GM18867 (cell line): ENCODE measurements at regions not wholly inside any gene's neighbourhood (a gene's known extent, or its start where the extent isn't known, plus 50 kb on each side); places are given as distances from the start of the nearest gene placed in this dataset.

Source experiments
- ATAC-seq: cut with Tn5 transposase; IDR thresholded peaks from one replicate; pipeline ENCODE4 v1.9.1; 2021; ENCODE audit warnings: mild to moderate bottlenecking, moderate library complexity; ENCODE audit not compliant: unreplicated experiment

DNA sequence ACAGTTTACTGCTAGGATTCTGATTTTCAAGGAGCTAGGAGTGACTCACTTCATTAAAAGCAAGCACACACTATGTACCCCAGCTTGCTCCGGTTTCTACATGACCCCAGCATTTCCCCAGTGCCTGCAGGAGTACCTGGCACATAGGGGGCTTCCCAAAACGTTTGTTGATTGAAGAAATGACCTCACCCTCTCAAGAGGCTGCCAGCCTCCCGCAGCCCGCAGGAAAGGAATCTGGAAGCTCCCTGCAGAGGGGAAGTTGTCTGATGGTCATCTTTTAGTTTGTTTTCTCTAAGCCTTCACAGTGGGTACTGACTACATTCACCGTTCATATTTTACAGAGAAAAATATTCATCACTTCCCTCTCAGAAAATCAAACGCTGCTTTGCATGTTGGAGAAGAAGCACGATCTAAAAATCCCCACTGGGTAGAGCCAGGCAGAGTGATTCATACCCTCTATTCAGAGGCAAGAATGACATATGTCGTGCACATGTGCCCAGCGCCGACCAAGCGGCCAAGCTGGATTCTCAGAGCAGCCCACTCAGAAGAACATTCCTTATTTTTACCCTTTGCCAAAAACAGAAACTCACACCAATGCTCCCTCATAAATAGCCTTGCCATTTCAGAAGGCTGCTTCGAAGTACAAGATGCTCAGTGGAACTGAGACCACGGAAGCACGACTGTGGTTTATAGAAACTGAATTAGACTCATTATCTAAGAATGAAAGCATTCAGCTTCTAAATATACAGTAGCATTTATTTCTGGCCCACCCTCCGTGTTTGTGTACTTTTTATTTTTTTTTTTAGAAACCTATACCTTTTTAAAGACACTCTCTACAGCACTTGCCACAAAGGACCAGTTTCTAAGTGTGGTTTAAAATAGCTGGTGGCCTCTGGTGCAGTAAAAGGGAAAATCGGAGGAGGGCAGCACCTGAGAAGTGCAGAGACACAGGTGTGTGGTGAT, 143.2 kb downstream of the MIS18A start:
- ATAC-seq: peak; percentile 64

DNA sequence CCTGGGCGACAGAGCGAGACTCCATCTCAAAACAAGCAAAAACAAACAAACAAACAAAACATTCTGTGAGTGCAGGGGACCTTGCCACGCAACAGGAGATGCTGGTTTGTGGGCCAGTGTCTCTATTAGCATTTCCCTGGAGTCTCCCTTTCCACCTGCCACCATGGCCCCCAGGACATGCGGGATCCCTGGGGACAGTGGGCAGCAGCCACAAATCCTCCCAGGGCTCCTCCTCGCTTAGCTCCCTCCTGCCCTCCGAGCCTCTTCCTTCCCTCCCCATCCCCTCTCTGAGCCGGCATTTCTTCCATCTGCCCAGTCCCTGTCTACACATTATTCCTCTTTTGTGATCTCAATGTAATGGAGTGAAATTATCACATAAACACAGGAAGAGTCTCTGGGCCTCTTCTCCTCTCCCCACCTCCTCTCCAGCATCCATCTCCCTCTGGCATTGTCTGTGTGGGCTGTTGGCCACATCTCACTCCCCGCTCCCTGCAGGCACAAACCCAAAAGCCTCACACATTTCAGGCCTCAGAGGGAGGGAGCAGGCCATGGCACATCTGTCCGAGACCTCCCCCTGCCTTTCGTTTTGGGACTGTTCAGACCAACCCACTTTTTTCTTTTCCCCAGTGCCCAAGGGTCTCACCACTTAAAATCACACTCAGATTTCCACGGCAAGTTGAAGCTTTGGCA, 144.3 kb downstream of the MIS18A start:
- ATAC-seq: no peak

- ATAC-seq: no peak
Measured at GRCh38 chr21:32132881-32133280, 146.0 kb downstream of the MIS18A start.

- ATAC-seq: no peak
Measured at GRCh38 chr21:32132409-32132808, 146.4 kb downstream of the MIS18A start.

DNA sequence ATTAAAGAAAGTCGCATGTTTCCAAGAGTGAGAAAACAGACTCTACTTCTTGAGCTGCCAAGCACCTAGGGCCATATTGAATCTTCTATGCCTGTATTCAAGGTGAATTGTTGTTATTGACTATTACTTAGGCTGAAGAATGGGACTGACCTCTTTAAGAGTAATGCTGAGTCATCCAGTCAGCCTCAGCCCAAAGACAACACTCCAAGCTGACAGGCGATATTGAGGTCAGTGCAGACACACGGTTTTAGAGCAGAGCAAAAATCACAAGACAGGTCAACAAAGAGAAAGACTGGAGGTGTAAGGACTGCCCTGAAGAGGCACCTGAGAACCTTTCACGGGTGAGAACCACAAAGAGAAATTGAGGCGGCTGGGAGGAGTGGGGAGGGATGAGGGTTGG, 146.9 kb downstream of the MIS18A start:
- no peak for ATAC-seq

- ATAC-seq: no peak
Measured at GRCh38 chr21:32131164-32131563, 147.7 kb downstream of the MIS18A start.

DNA sequence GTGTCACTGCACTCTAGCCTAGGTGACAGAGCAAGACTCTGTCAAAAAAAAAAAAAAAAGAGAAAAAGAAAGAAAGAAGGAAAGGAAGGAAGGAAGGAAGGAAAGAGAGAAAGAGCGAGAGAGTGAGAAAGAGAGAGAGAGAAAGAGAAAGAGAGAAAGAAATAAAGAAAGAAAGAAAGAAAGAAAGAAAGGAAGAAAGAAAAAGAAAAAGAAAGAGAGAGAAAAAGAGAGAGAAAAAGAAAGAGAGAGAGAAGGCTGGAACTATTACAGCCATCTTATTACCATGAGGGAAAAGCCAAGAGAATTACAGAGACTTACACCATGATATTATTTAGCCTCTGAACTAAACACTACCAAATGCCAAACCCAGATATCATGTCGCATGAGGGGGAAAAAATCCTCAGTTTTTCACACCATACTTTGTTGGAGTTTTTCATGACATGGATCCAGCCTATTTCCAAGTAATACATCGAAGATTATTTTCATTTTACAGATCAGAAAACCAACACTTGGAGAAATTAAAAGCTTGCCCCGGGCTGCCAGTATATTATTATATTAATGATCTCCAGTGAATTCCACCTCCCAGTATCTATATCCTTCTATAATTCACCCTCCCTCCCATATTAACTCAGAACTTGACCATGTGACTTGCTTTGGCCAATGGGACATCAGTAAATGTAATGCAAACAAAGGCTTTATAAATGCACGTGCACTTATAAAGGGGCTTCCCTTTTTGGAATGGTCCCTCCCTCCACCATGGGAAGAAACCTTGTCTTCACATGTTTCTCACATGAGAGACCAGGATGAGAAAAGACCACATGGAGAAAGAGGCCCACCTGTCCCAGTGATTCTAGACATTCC, 148.6 kb downstream of the MIS18A start:
- ATAC-seq: no peak

DNA sequence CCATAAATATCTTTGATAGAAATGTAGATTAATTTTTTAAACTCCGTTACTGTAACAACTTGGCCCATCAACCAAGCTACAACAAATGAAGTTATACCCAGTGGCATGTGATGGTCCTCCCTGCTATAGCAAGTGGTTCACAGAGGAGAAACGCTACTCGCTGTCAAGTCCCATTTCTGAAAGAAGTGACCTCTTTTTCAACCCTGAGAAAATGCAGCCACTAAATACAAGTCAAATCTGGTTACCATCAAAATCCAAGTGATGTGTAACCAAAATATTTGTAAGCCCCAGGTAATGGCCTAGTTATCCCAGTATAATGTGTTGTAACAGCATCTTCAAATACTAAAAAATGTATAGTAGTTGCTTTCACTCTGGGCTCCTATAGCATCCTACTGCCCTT, 151.8 kb downstream of the MIS18A start:
- no peak for ATAC-seq

- no peak for ATAC-seq
Measured at GRCh38 chr21:32122082-32122481, 156.8 kb downstream of the MIS18A start.

GRCh38 chr21:32120230-32120629, 158.6 kb downstream of the MIS18A start:
- no peak for ATAC-seq

DNA sequence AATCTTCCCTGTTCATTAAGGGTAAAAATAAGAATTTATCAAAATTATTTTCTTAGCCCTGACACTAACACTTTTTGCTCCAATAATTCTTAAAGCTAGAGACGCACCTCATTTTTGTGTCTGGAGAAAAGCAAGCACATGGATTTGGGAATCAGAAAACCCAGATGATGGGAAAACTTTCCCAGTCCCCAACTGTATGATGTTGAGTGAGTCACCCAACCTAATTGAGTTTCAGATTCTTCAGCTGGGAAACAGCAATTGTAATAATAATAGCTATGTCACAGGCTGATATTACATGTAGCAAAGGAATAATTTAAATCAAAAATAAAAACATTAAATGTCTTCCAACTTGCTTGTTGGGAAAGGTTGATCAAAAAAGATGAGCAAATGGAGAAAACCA, 159.0 kb downstream of the MIS18A start:
- no peak for ATAC-seq

GRCh38 chr21:32119389-32119788, 159.5 kb downstream of the MIS18A start:
- ATAC-seq: no peak

GRCh38 chr21:32114419-32115035, 164.3 kb downstream of the MIS18A start:
- no peak for ATAC-seq

GRCh38 chr21:32113486-32113885, 165.4 kb downstream of the MIS18A start:
- ATAC-seq: no peak

DNA sequence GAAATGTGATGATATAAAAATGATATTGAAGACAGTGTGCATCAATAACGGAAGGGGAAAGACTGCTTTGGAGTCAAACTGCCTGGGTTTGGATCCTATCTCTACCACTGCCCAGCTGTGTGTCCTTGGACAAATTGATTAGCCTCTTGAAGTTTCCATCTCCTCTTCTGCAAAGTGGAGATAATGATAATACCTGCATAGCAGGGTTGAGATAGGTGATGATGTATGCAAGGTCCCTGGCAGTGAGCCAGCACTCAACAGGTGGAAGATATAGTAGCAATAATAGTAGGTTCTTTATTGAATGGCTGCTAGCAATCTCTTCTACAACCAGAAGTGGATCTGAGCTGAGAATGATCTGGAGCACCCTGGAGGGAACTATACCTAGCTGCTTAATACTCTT, 166.7 kb downstream of the MIS18A start:
- no peak for ATAC-seq

GRCh38 chr21:32108566-32108965, 170.3 kb downstream of the MIS18A start:
- ATAC-seq: no peak

GRCh38 chr21:32103361-32103760, 175.5 kb downstream of the MIS18A start:
- no peak for ATAC-seq

DNA sequence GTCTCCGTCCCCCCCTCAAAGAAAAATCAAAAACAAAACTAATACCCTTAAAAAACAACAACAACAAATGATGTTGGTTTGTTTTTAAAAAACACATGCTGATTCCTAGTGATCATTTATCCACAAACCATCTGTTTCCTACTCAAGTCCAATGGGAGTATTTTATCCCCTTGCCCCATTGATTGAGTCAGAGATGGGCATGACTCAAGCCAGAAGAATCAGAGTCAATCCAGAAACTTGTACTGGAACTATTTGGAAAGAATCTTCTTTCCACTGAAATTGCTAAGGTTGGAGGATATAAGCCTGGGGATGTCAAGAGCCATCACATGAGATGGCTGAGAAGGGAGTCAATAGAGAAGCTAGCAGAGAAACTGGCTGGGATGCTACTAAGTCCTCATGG, 176.4 kb downstream of the MIS18A start:
- ATAC-seq: no peak

- no peak for ATAC-seq
Measured at GRCh38 chr21:32101277-32101676, 177.6 kb downstream of the MIS18A start.

GRCh38 chr21:32100423-32100822, 178.4 kb downstream of the MIS18A start:
- no peak for ATAC-seq
